Astrocyte (in vitro differentiated cells and primary cell): ENCODE measurements at regions not wholly inside any gene's neighbourhood (a gene's known extent, or its start where the extent isn't known, plus 50 kb on each side); places are given as distances from the start of the nearest gene placed in this dataset.

ENCODE experiments used
- DNase-seq: peaks from one replicate; pipeline ENCODE4 v3.0.0-alpha.2; 2010; ENCODE audit warnings: low read depth
- FAIRE-seq: peaks from 2 replicates; lab custom pipeline; 2011; peaks lifted over from hg19 to GRCh38; lab: Jason Lieb, UNC
- H2AFZ ChIP-seq: 2 replicates; pipeline ENCODE4 v1.6.0; 2012; ENCODE audit warnings: low read depth, low read length, inconsistent platforms
- H3K27ac ChIP-seq: 2 replicates; pipeline ENCODE4 v1.5.1; 2011; ENCODE audit warnings: low read depth, low read length, inconsistent platforms
- H3K27me3 ChIP-seq: 2 replicates; pipeline ENCODE4 v1.6.0; 2011; ENCODE audit warnings: low read length, inconsistent platforms; ENCODE audit not compliant: insufficient read depth
- H3K36me3 ChIP-seq: 2 replicates; pipeline ENCODE4 v1.5.1; 2011; ENCODE audit warnings: low read length, inconsistent platforms; ENCODE audit not compliant: insufficient read depth
- H3K4me1 ChIP-seq: 2 replicates; pipeline ENCODE4 v1.5.1; 2011; ENCODE audit warnings: low read length, inconsistent platforms; ENCODE audit not compliant: insufficient read depth
- H3K4me2 ChIP-seq: 2 replicates; pipeline ENCODE4 v1.6.0; 2012; ENCODE audit warnings: low read length, inconsistent platforms
- H3K4me3 ChIP-seq: 2 replicates; pipeline ENCODE4 v1.5.1; 2011; ENCODE audit warnings: low read depth, mild to moderate bottlenecking, low read length, inconsistent platforms; ENCODE audit not compliant: insufficient read depth
- H3K79me2 ChIP-seq: 2 replicates; pipeline ENCODE4 v1.6.0; 2012; ENCODE audit warnings: mild to moderate bottlenecking, low read length, inconsistent platforms; ENCODE audit not compliant: insufficient read depth
- H3K9ac ChIP-seq: 2 replicates; pipeline ENCODE4 v1.6.0; 2012; ENCODE audit warnings: mild to moderate bottlenecking, low read length, inconsistent platforms
- H3K9me3 ChIP-seq: 2 replicates; pipeline ENCODE4 v1.5.1; 2012; ENCODE audit warnings: low read depth, mild to moderate bottlenecking, low read length, inconsistent platforms; ENCODE audit not compliant: insufficient read depth
- H4K20me1 ChIP-seq: 2 replicates; pipeline ENCODE4 v1.6.0; 2012; ENCODE audit warnings: low read length, inconsistent platforms; ENCODE audit not compliant: insufficient read depth
- H3K27ac Mint-ChIP-seq: one replicate; pipeline ENCODE4 v1.8.0; 2021; ENCODE audit warnings: mild to moderate bottlenecking, mixed read lengths; ENCODE audit not compliant: unreplicated experiment
- H3K27me3 Mint-ChIP-seq: one replicate; pipeline ENCODE4 v1.8.0; 2021; ENCODE audit warnings: low read depth, mixed read lengths; ENCODE audit not compliant: unreplicated experiment
- H3K36me3 Mint-ChIP-seq: one replicate; pipeline ENCODE4 v1.8.0; 2021; ENCODE audit warnings: low read depth, mixed read lengths; ENCODE audit not compliant: unreplicated experiment
- H3K4me1 Mint-ChIP-seq: one replicate; pipeline ENCODE4 v1.8.0; 2021; ENCODE audit warnings: low read depth, mixed read lengths; ENCODE audit not compliant: unreplicated experiment
- H3K4me3 Mint-ChIP-seq: one replicate; pipeline ENCODE4 v1.8.0; 2021; ENCODE audit warnings: mild to moderate bottlenecking, moderate library complexity, mixed read lengths; ENCODE audit not compliant: unreplicated experiment
- H3K9me3 Mint-ChIP-seq: one replicate; pipeline ENCODE4 v1.8.0; 2021; ENCODE audit warnings: mild to moderate bottlenecking, mixed read lengths; ENCODE audit not compliant: unreplicated experiment
- EZH2 ChIP-seq: IDR thresholded peaks from 2 replicates; pipeline ENCODE4 v1.6.1; 2012; ENCODE audit warnings: mild to moderate bottlenecking, low read length, inconsistent platforms; ENCODE audit not compliant: insufficient read depth
- TF ChIP-seq, protein P1 (sequence below): IDR thresholded peaks from 2 replicates; pipeline ENCODE4 v1.5.1; 2011; ENCODE audit warnings: low read depth, mild to moderate bottlenecking, inconsistent platforms, low read length, moderate library complexity; ENCODE audit not compliant: insufficient read depth

DNA sequence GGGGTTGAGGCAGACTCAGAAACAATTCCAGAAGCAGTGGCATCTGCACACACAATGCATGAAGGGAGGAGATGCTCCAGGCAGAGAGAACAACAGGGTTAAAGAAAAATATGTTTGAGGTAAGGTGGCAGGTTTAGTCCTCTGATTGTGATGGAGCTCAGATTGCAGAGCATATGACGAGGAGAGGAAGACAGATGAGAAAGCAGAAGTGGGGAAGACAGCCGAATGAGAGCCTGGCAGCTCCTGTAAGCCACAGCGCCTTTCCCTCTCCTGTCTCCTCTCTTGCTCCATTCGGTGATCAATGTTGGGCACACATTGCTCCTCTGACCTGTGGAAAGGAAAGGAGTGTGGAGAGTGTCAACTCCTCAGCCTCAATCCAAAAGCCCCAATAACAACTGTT is 372.2 kb downstream of the GXYLT1 start:
- no peaks in the 10 kb centered on the region for H3K27me3 ChIP-seq
- peaks cover 5% of the 10 kb centered on the region for H3K9me3 Mint-ChIP-seq
- TF ChIP-seq, protein P1, sequence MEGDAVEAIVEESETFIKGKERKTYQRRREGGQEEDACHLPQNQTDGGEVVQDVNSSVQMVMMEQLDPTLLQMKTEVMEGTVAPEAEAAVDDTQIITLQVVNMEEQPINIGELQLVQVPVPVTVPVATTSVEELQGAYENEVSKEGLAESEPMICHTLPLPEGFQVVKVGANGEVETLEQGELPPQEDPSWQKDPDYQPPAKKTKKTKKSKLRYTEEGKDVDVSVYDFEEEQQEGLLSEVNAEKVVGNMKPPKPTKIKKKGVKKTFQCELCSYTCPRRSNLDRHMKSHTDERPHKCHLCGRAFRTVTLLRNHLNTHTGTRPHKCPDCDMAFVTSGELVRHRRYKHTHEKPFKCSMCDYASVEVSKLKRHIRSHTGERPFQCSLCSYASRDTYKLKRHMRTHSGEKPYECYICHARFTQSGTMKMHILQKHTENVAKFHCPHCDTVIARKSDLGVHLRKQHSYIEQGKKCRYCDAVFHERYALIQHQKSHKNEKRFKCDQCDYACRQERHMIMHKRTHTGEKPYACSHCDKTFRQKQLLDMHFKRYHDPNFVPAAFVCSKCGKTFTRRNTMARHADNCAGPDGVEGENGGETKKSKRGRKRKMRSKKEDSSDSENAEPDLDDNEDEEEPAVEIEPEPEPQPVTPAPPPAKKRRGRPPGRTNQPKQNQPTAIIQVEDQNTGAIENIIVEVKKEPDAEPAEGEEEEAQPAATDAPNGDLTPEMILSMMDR = no peak
- no peak for TF ChIP-seq EZH2

GRCh38 chr12:41769810-41770209 is 374.9 kb downstream of the GXYLT1 start:
- H3K4me1 Mint-ChIP-seq = no peaks in the 10 kb centered on the region
- H3K36me3 Mint-ChIP-seq = no peaks in the 10 kb centered on the region
- H3K4me3 ChIP-seq = no peak overlapping the region
- no peak overlapping the region for H3K27ac ChIP-seq
- no peaks in the 10 kb centered on the region for H3K27me3 ChIP-seq
- H3K27ac Mint-ChIP-seq = no peak overlapping the region
- H4K20me1 ChIP-seq = no peaks in the 10 kb centered on the region
- H3K79me2 ChIP-seq = no peaks in the 10 kb centered on the region
- H3K9me3 Mint-ChIP-seq = peaks cover 5% of the 10 kb centered on the region
- H2AFZ ChIP-seq = no peak overlapping the region
- H3K9ac ChIP-seq = no peak overlapping the region
- H3K27me3 Mint-ChIP-seq = no peaks in the 10 kb centered on the region
- no peak overlapping the region for H3K4me3 Mint-ChIP-seq
- H3K9me3 ChIP-seq = peaks cover 4% of the 10 kb centered on the region
- no peaks in the 10 kb centered on the region for H3K4me1 ChIP-seq
- FAIRE-seq = no peak
- no peak for DNase-seq
- no peaks in the 10 kb centered on the region for H3K36me3 ChIP-seq
- H3K4me2 ChIP-seq = no peak overlapping the region
- TF ChIP-seq EZH2 = no peak
- TF ChIP-seq, protein P1 = no peak

More for the DNA sequence above, 372.2 kb downstream of the GXYLT1 start:
- no peak for FAIRE-seq
- H4K20me1 ChIP-seq = no peaks in the 10 kb centered on the region
- peaks cover 1% of the 10 kb centered on the region for H3K4me1 Mint-ChIP-seq
- DNase-seq = no peak
- no peak overlapping the region for H3K4me3 ChIP-seq
- H3K36me3 ChIP-seq = no peaks in the 10 kb centered on the region
- H3K4me1 ChIP-seq = no peaks in the 10 kb centered on the region
- no peak overlapping the region for H3K4me2 ChIP-seq
- peaks cover 4% of the 10 kb centered on the region for H3K9me3 ChIP-seq
- no peaks in the 10 kb centered on the region for H3K27me3 Mint-ChIP-seq
- no peaks in the 10 kb centered on the region for H3K79me2 ChIP-seq
- no peaks in the 10 kb centered on the region for H3K36me3 Mint-ChIP-seq
- no peak overlapping the region for H2AFZ ChIP-seq
- H3K27ac ChIP-seq = no peak overlapping the region
- no peak overlapping the region for H3K9ac ChIP-seq
- H3K4me3 Mint-ChIP-seq = no peak overlapping the region
- no peak overlapping the region for H3K27ac Mint-ChIP-seq

GRCh38 chr12:41768456-41768855 is 376.2 kb downstream of the GXYLT1 start:
- no peak for DNase-seq
- H3K4me3 Mint-ChIP-seq = no peak overlapping the region
- H3K36me3 Mint-ChIP-seq = no peaks in the 10 kb centered on the region
- H3K27me3 ChIP-seq = no peaks in the 10 kb centered on the region
- no peaks in the 10 kb centered on the region for H3K4me1 ChIP-seq
- no peak overlapping the region for H2AFZ ChIP-seq
- no peak overlapping the region for H3K27ac Mint-ChIP-seq
- no peaks in the 10 kb centered on the region for H3K27me3 Mint-ChIP-seq
- no peak for FAIRE-seq
- no peak overlapping the region for H3K9ac ChIP-seq
- no peaks in the 10 kb centered on the region for H3K4me1 Mint-ChIP-seq
- no peaks in the 10 kb centered on the region for H4K20me1 ChIP-seq
- H3K4me3 ChIP-seq = no peak overlapping the region
- H3K79me2 ChIP-seq = no peaks in the 10 kb centered on the region
- peaks cover 4% of the 10 kb centered on the region for H3K9me3 ChIP-seq
- no peaks in the 10 kb centered on the region for H3K36me3 ChIP-seq
- no peak overlapping the region for H3K4me2 ChIP-seq
- TF ChIP-seq, protein P1 = no peak
- TF ChIP-seq EZH2 = no peak
- H3K27ac ChIP-seq = no peak overlapping the region
- H3K9me3 Mint-ChIP-seq = peaks cover 5% of the 10 kb centered on the region
